GM19351 (cell line): ENCODE measurements at regions not wholly inside any gene's neighbourhood (a gene's known extent, or its start where the extent isn't known, plus 50 kb on each side); places are given as distances from the start of the nearest gene placed in this dataset.
"Not testable (repeated sequence)": the region's sequence is repeated elsewhere in the genome, so short reads cannot be mapped to it uniquely, and the experiment has no call there.

ENCODE experiments used
- ATAC-seq: cut with Tn5 transposase; IDR thresholded peaks from one replicate; pipeline ENCODE4 v1.9.1; 2021; ENCODE audit warnings: mild to moderate bottlenecking, moderate library complexity; ENCODE audit not compliant: unreplicated experiment

- no peak for ATAC-seq
Observed at GRCh38 chr17:77628035-77628434, 330.5 kb upstream of the TNRC6C start.

DNA sequence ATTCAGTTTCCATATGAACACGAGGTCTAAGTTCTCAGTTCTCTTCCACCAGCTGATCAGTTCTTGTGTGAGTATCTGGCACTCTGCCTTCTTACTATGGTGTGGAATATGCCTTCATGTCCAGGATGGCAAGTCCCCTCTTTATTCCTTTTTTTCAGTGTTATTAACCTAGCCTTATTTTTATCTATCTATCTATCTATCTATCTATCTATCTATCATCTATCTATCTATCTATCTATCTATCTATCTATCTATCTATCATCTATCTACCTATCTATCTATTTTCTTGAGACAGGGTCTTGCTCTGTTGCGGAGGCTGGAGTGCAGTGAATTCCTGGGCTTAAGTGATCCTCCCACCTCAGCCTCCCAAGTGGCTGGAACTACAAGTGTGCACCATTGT, 329.2 kb upstream of the TNRC6C start:
- ATAC-seq, result not testable (repeated sequence)

DNA sequence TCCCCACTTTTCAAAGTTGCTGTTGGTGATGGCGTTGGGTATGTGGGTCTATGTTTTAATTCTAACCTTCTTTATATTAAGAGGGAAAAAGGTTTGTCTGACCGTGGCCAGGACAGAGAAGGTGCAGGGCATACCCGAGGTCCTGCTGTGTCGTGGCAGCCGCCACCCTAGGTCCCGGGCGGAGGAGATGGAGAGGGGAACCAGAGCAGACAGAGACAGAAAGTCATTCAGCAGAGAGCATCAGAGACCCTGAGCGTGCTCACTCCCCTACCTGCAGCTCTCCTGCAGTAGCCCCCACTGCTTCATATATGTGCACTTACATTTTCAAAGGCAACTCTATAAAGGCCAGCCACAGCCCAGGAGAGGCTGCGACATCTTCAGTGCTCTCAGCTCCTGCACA, 327.2 kb upstream of the TNRC6C start:
- no peak for ATAC-seq

GRCh38 chr17:77632619-77633018, 325.9 kb upstream of the TNRC6C start:
- ATAC-seq, result no peak

DNA sequence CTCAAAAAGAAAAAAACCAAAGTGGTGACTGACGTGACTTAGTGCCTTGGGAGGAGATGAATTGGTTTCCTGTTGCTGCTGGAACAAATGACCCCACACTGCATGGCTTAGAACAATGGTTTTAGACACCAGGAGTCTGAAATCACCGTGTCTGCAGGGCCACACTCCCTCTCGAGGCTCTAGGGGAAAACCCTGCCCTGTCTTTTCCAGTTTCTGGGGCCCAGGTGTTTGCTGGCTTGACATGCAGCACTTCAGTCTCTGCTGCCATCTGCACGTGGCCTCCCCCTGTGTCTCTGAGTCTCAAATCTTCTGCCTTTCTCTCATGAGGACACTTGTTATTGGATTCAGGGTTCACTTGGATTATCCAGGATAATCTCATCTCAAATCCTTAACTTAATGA, 323.8 kb upstream of the TNRC6C start:
- ATAC-seq, result no peak

DNA sequence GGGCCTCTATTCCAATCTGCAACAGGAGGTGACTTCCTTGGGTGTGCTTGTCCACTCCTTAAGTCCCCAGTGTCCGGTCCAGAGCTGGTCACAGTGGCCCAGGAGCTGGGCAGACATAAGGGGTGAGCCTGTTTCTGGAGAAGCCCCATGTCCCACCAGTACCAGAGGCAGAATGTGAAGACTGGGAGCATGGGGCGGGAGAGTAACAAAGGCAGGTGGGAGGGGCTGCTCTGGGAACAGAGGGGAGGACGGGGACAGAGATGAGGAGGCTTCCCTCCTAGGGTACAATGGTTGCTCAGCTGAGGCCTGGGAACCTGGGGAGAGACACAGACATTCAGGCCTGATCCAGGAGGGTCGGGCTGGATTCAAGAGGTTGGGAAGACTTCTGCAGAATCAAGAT, 323.3 kb upstream of the TNRC6C start:
- ATAC-seq, result no peak

DNA sequence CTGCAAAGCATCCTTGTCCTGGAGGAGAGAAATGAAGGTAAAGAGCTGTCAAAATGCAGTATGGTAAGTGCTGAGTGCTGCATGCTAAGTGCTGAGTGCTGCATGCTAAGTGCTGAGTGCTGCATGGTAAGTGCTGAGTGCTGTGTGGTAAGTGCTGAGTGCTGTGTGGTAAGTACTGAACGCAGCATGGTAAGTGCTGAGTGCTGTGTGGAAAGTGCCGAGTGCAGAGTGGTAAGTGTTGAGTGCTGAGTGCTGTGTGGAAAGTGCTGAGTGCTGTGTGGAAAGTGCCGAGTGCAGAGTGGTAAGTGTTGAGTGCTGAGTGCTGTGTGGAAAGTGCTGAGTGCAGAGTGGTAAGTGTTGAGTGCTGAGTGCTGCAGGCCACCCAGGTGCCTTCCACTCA, 322.7 kb upstream of the TNRC6C start:
- not testable (repeated sequence) for ATAC-seq

GRCh38 chr17:77636835-77637817, 321.4 kb upstream of the TNRC6C start:
- no peak for ATAC-seq

DNA sequence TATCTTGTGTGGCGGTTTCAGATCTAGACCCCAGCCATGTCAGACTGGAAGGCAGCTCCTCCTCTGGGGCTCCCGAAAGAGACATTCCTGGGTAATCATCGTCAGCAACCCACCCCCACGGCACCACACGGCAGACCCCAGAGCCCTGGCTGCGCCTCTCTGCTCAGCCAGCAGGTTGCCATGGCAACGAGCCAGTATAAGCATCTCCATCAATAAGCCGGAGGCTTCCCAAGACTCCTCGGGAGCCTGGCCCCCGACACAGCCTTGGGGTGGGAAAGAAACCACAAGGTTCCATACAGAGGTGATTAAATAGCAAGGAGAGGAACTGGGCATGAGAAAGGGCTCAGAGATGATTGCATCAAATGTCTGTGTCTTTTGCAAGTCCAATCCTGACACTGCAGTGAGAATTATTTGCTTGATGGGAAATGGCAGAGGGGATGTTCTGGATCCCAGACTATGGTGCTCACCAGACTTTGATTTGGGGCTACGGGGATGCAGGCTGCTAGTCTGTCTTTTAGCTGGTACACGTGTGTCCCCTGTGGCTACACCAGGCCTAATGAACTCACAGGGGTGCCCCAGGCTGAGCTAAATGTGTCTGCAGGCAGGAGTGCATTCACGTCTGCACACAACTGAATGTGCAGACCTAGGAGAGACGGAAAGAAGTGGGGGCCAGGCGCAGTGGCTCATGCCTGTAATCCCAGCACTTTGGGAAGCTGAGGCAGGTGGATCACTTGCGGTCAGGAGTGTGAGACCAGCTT, 320.5 kb upstream of the TNRC6C start:
- ATAC-seq, result no peak

GRCh38 chr17:77640252-77640651, 318.3 kb upstream of the TNRC6C start:
- ATAC-seq, result no peak

- ATAC-seq, result no peak
Observed at GRCh38 chr17:77640916-77641605, 317.4 kb upstream of the TNRC6C start.

DNA sequence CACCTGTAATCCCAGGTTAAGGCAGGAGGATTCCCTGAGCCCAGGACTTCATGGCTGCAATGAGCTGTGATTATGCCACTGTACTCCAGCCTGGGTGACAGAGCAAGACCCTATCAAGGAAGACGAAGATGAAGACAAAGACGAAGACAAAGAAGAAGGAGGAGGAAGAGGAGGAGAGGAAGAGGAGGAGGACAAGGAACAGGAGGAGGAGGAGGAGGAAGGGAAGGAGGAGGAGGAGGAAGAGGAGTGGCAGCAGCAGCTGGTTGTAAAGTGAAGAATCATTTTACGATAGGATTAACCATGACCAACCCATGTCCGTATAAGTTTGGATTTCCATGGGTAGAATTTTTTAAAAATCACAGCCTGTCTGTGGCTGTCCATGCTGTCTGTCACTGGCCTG, 316.8 kb upstream of the TNRC6C start:
- ATAC-seq, result no peak

GRCh38 chr17:77644181-77645071, 314.1 kb upstream of the TNRC6C start:
- no peak for ATAC-seq

DNA sequence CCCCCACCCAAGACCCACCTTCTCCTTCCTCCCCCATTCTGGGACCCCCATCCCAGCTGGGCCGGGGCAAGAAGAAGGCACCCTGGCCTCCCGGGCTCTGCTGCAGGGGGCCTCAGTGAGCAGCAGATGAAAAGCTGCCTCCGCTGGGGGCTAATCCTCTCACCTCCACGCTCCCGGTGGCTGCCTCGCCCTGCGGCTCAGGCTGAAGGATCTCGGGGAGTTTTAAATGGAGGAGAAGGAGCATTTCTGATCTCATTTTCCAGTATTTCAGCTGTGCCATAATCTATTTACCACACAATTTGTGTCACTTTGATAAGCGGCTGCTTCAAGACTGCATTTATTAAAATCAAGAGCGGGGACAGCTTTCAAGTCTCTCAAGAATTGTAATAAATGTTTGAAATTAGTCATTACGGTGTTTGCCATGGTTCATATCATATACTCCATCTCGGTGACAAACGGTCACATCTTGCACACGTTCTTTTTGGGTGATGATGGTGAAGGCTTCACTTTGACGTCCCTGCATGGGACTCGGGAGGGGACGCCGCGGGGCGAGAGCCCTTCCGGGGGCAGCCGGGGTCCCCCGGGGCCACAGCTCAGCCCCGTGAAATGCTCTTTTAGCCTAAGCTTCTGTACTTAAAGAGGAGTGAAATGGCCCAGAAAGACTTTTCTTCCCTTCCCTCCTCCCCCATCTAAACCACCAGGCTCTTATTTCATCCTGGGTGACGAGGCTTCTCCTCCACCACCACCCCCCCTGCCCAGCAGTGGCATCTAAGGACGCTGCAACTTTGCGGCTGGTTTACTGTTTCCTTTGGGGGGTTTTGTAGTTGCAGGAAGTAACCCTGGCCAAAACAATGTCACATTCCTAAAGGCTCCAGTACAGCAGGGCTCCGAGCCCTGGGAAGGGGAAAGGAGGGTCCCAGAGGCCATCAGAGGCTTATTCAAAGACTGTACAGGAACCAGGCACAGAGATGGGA, 313.1 kb upstream of the TNRC6C start:
- ATAC-seq, result no peak

- ATAC-seq, result no peak
Observed at GRCh38 chr17:77646046-77646430, 312.5 kb upstream of the TNRC6C start.

DNA sequence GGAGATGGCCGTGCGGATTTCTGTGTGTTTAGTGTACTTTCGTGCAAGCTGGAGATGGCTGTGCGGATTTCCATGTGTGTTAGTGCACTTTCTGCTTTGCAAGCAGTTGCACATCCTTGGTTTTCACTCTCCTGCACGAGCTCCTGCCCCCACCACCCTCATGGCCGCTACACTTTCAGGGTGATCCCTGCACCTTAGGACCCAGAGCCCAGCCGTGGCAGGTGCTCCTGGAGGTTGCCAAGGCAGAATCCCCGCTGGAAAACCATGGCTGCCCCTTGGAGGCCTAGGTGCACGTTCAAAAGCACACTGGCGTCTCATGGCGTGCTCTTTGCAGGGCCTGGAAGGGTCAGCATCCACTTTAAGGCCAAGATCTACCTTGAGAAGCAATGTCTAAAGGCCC, 311.0 kb upstream of the TNRC6C start:
- no peak for ATAC-seq

GRCh38 chr17:77649717-77650211, 308.7 kb upstream of the TNRC6C start:
- ATAC-seq, result no peak

GRCh38 chr17:77651988-77652387, 306.5 kb upstream of the TNRC6C start:
- no peak for ATAC-seq

GRCh38 chr17:77654296-77654695, 304.2 kb upstream of the TNRC6C start:
- ATAC-seq, result no peak
